Stomach (tissue), 8 donors: ENCODE measurements at regions not wholly inside any gene's neighbourhood (a gene's known extent, or its start where the extent isn't known, plus 50 kb on each side); places are given as distances from the start of the nearest gene placed in this dataset.

Source experiments
- DNase-seq, 2 donors: peaks; one replicate each; pipeline versions ENCODE4 v3.0.0 to v3.0.0-alpha.2; 2013 to 2019
- H3K27ac ChIP-seq, 5 donors: fragments of 200-600 bp in 4 of 5; sonication (generic) in 4 of 5; one replicate each; pipeline ENCODE4 v1.5.1; 2013 to 2019; ENCODE audit warnings: mild to moderate bottlenecking in 1 of 5, moderate library complexity in 1 of 5
- H3K27me3 ChIP-seq, 3 donors: fragments of 200-600 bp; sonication (generic); one replicate each; pipeline ENCODE4 v1.5.1; 2017 to 2019; ENCODE audit warnings: mixed run types in 1 of 3
- H3K36me3 ChIP-seq, 4 donors: fragments of 200-600 bp; sonication (generic); 1 replicate in 3 of 4; 2 replicates in 1 of 4; pipeline ENCODE4 v1.5.1; 2016 to 2019
- H3K4me1 ChIP-seq, 4 donors: fragments of 200-600 bp; sonication (generic); one replicate each; pipeline ENCODE4 v1.5.1; 2016 to 2019
- H3K4me3 ChIP-seq, 4 donors: fragments of 200-600 bp; sonication (generic) in 3 of 4; one replicate each; pipeline ENCODE4 v1.5.1; 2016 to 2019; ENCODE audit warnings: mild to moderate bottlenecking in 1 of 4
- H3K9me3 ChIP-seq, 4 donors: fragments of 200-600 bp; sonication (generic); one replicate each; pipeline ENCODE4 v1.5.1; 2016 to 2019
- CTCF ChIP-seq, 7 experiments: fragments of 450-650 bp in 4 of 7; fragments of 200-600 bp in 3 of 7; sonication (generic) in 3 of 7; IDR thresholded peaks; one replicate each; pipeline ENCODE4 v1.5.1; 2016 to 2019; ENCODE audit warnings: antibody characterized with exemption in 7 of 7, control low read depth in 2 of 7, mild to moderate bottlenecking in 1 of 7
- EP300 ChIP-seq: sonication (generic); formaldehyde crosslinking; IDR thresholded peaks from one replicate; pipeline ENCODE4 v1.6.1; 2017; ENCODE audit warnings: antibody characterized with exemption
- POLR2A ChIP-seq, 4 donors: fragments of 450-650 bp; IDR thresholded peaks; one replicate each; pipeline ENCODE4 v1.6.1; 2016; ENCODE audit warnings: antibody characterized with exemption in 4 of 4, control low read depth in 2 of 4, mild to moderate bottlenecking in 1 of 4, moderate library complexity in 1 of 4
- POLR2AphosphoS5 ChIP-seq, 3 donors: sonication (generic); formaldehyde crosslinking; IDR thresholded peaks; one replicate each; pipeline ENCODE4 v1.6.1; 2016; ENCODE audit warnings: antibody characterized with exemption in 3 of 3
- WGBS, 5 donors: extraction: QIAGEN DNeasy Blood & Tissue Kit in 3 of 5; methylation state at CpG; one replicate each; pipeline versions ENCODE4 v1.1.5 to v1.1.7; 2013 to 2018; 5-methylcytosine and 5-hydroxymethylcytosine counted together
- intact Hi-C: fragments of 100-400 bp; cut with DNase I; formaldehyde crosslinking; loops from one replicate; pipeline ENCODE4 v1.15.1; 2023; ENCODE audit warnings: low total_unique reads
- donor health status: healthy with polysubstance abuse.
- donor health status: Bipolar disorder and iron deficiency.
- donor health status: healthy.

- 68 to 84% (median 72%) methylated on average over 2 of the region's 2 CpGs for WGBS, 5 donors
- no peaks in the 10 kb centered on the region for H3K36me3 ChIP-seq
- H3K27me3 ChIP-seq, result no peaks in the 10 kb centered on the region
- intact Hi-C loops, result no loop called here
- TF ChIP-seq EP300 (no peak), POLR2A (IDR thresholded peaks at IDR 0.05) (no peak), CTCF (IDR thresholded peaks at IDR 0.05) (no peak), POLR2AphosphoS5 (IDR thresholded peaks at IDR 0.05) (no peak)
- H3K4me3 ChIP-seq, result no peak overlapping the region
- H3K27ac ChIP-seq, result no peak overlapping the region
- H3K4me1 ChIP-seq, result peaks cover 0 to 4% (median 0%) of the 10 kb centered on the region in 4 donors
- DNase-seq, result no peak
- no peaks in the 10 kb centered on the region for H3K9me3 ChIP-seq
Measured at GRCh38 chr3:24648063-24648462, 153.4 kb upstream of the THRB start.

GRCh38 chr3:24650839-24651238, 156.2 kb upstream of the THRB start:
- intact Hi-C loops, result no loop called here
- no peak for TF ChIP-seq POLR2AphosphoS5 (IDR thresholded peaks at IDR 0.05)
- no peak for TF ChIP-seq CTCF (IDR thresholded peaks at IDR 0.05)
- TF ChIP-seq POLR2A (IDR thresholded peaks at IDR 0.05), result no peak
- no peak for TF ChIP-seq EP300
- WGBS, 5 donors, result 69 to 96% (median 93%) methylated on average over 1 of the region's 1 CpG
- Histone ChIP-seq H3K9me3 (peaks cover 0 to 8% (median under 1%) of the 10 kb centered on the region in 4 donors), H3K4me3 (no peak overlapping the region), H3K27ac (no peak overlapping the region), H3K36me3 (no peaks in the 10 kb centered on the region), H3K4me1 (peaks cover 0 to 4% (median 0%) of the 10 kb centered on the region in 4 donors), H3K27me3 (no peaks in the 10 kb centered on the region)
- no peak for DNase-seq

- no peak for DNase-seq
- TF ChIP-seq POLR2A (IDR thresholded peaks at IDR 0.05) (no peak), EP300 (no peak), CTCF (IDR thresholded peaks at IDR 0.05) (no peak), POLR2AphosphoS5 (IDR thresholded peaks at IDR 0.05) (no peak)
- intact Hi-C loops, result no loop called here
- H3K27ac ChIP-seq, result no peak overlapping the region
- no peak overlapping the region for H3K4me3 ChIP-seq
- no peaks in the 10 kb centered on the region for H3K36me3 ChIP-seq
- H3K4me1 ChIP-seq, result peaks cover 0 to 22% (median 3%) of the 10 kb centered on the region in 4 donors
- no peaks in the 10 kb centered on the region for H3K27me3 ChIP-seq
- H3K9me3 ChIP-seq, result peaks cover 0 to 17% (median 4%) of the 10 kb centered on the region in 4 donors
- WGBS, 5 donors, result 12 to 64% (median 33%) methylated on average over 1 of the region's 1 CpG
Measured at GRCh38 chr3:24657870-24658510, 163.3 kb upstream of the THRB start.

GRCh38 chr3:24661175-24661584, 166.5 kb upstream of the THRB start:
- Histone ChIP-seq H3K27ac (no peak overlapping the region), H3K4me3 (no peak overlapping the region), H3K27me3 (no peaks in the 10 kb centered on the region), H3K4me1 (peaks cover 0 to 26% (median 5%) of the 10 kb centered on the region in 4 donors), H3K36me3 (no peaks in the 10 kb centered on the region), H3K9me3 (peaks cover 0 to 6% (median 1%) of the 10 kb centered on the region in 4 donors)
- WGBS, 5 donors, result 51 to 81% (median 58%) methylated on average over 3 of the region's 3 CpGs
- no peak for DNase-seq
- TF ChIP-seq POLR2A (IDR thresholded peaks at IDR 0.05) (no peak), CTCF (IDR thresholded peaks at IDR 0.05) (no peak)
- intact Hi-C loops, result no loop called here
